ENCODE measurements at regions not wholly inside any gene's neighbourhood (a gene's known extent, or its start where the extent isn't known, plus 50 kb on each side); places are given as distances from the start of the nearest gene placed in this dataset.
A peak's percentile ranks its signal among the peaks of the same experiment; 100 is the strongest.
"Not testable (repeated sequence)": the region's sequence is repeated elsewhere in the genome, so short reads cannot be mapped to it uniquely, and the experiment has no call there.

DNA sequence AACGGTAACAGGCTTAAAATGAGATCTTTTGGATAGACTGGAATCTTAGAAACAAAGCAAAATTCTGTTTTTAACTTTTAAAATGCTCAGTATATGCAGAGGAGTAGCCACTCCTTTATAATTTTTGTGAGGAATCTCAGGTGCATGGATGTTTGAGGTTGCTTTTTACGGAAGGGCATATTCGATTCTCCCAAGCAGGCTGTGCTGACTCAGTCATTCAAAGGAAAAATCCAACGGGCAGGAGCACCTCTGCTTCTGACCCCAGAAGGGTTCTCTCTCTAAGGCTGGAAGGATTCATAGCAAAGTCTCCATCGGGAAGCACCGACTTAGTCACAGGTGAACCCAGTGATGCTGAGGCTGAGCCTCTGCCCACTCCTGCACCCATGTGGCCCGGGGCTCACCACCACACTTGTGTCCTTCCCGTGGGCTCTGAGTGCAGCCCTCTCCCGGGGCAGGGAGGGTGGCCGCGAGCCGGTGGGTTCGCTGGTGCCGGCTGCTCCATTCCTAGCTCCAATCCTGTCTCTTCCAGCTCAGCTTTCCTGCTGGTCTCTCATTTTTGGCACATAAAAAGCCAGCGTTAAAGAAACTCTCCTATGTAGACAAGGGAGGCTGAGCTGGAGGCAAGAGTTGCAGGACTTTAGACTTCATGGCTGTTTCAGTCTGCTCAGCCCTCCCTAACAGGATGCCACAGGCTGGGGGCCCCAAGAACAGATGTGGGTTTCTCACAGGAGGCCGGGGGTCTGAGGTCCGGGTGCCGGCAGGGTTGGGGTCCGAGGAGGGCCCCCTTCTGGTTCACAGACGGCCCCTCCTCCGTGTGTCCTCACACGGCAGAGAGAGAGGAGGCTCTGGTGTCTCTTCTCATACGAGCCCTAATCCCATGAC, 135.6 kb upstream of the LPCAT1 start:
- Histone ChIP-seq H3K4me3 (ENCODE audit: low read depth, low read length) (no peak overlapping the region), H3K27me3 (ENCODE audit: control insufficient read depth, insufficient read depth, low read length) (peaks cover 3% of the 10 kb centered on the region)

GRCh38 chr5:1658665-1659064, 134.9 kb upstream of the LPCAT1 start:
- Histone ChIP-seq H3K4me3 (ENCODE audit: low read depth, low read length) (no peak overlapping the region), H3K27me3 (ENCODE audit: control insufficient read depth, insufficient read depth, low read length) (peaks cover 7% of the 10 kb centered on the region), H3K36me3 (ENCODE audit: control insufficient read depth, insufficient read depth, low read length) (no peaks in the 10 kb centered on the region), H3K27ac (ENCODE audit: low read depth, low read length) (no peak overlapping the region), H3K9ac (ENCODE audit: low read depth, low read length) (no peak overlapping the region), H3K4me1 (ENCODE audit: control insufficient read depth, insufficient read depth, low read length) (peaks cover 3% of the 10 kb centered on the region; the same call in 1 of the 2 replicates), H3K9me3 (ENCODE audit: control insufficient read depth, insufficient read depth, low read length) (no peaks in the 10 kb centered on the region)

More for the DNA sequence above, 135.6 kb upstream of the LPCAT1 start:
- Histone ChIP-seq H3K4me1 (ENCODE audit: control insufficient read depth, insufficient read depth, low read length) (peaks cover 3% of the 10 kb centered on the region; the same call in 1 of the 2 replicates), H3K9me3 (ENCODE audit: control insufficient read depth, insufficient read depth, low read length) (no peaks in the 10 kb centered on the region), H3K36me3 (ENCODE audit: control insufficient read depth, insufficient read depth, low read length) (no peaks in the 10 kb centered on the region), H3K9ac (ENCODE audit: low read depth, low read length) (no peak overlapping the region), H3K27ac (ENCODE audit: low read depth, low read length) (no peak overlapping the region)

GRCh38 chr5:1657161-1657741, 133.5 kb upstream of the LPCAT1 start:
- H3K36me3 ChIP-seq (ENCODE audit: control insufficient read depth, insufficient read depth, low read length) = no peaks in the 10 kb centered on the region
- peaks cover 21% of the 10 kb centered on the region for H3K27me3 ChIP-seq (ENCODE audit: control insufficient read depth, insufficient read depth, low read length)

DNA sequence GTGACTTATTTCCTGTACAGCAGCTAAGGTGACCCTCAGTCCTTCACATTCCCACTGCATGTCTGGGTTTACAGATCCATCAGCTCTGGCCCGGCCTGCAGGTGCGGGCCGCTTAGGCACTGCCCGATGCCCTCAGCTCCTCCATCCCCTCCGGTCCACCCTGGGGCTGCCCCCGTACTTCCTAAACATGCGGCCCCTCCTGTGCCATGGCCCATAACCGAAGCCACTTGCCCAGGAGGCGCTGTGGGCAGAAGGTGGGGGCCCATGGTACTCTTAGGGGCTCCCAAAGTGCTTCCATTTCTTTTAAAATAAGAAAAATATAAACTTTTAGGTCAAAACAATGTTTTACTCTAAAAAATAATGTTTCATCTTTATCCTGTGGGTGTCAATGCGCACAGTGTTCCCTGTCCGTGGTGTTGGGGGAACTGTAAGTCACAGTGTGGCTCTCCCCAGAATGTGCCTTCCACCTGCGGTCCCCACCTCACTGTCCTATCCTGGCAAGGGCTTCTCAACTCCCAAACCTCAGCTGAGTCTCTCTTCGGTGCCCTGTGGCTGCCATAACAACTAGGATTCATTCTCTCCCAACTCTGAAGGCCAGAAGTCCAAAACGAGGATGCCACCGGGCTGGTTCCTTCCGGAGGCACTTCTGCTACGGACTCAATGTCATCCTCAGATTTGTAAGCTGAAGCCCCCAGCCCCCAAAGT, 132.7 kb upstream of the LPCAT1 start:
- Histone ChIP-seq H3K4me1 (ENCODE audit: control insufficient read depth, insufficient read depth, low read length) (peaks cover 3% of the 10 kb centered on the region; the same call in 1 of the 2 replicates), H3K4me3 (ENCODE audit: low read depth, low read length) (no peak overlapping the region), H3K9ac (ENCODE audit: low read depth, low read length) (no peak overlapping the region), H3K27ac (ENCODE audit: low read depth, low read length) (no peak overlapping the region), H3K9me3 (ENCODE audit: control insufficient read depth, insufficient read depth, low read length) (no peaks in the 10 kb centered on the region), H3K36me3 (ENCODE audit: control insufficient read depth, insufficient read depth, low read length) (no peaks in the 10 kb centered on the region), H3K27me3 (ENCODE audit: control insufficient read depth, insufficient read depth, low read length) (peaks cover 24% of the 10 kb centered on the region)

More at GRCh38 chr5:1657161-1657741, 133.5 kb upstream of the LPCAT1 start:
- H3K9ac ChIP-seq (ENCODE audit: low read depth, low read length) = no peak overlapping the region
- H3K27ac ChIP-seq (ENCODE audit: low read depth, low read length) = no peak overlapping the region
- peaks cover 3% of the 10 kb centered on the region; the same call in 1 of the 2 replicates for H3K4me1 ChIP-seq (ENCODE audit: control insufficient read depth, insufficient read depth, low read length)
- H3K9me3 ChIP-seq (ENCODE audit: control insufficient read depth, insufficient read depth, low read length) = no peaks in the 10 kb centered on the region
- no peak overlapping the region for H3K4me3 ChIP-seq (ENCODE audit: low read depth, low read length)

DNA sequence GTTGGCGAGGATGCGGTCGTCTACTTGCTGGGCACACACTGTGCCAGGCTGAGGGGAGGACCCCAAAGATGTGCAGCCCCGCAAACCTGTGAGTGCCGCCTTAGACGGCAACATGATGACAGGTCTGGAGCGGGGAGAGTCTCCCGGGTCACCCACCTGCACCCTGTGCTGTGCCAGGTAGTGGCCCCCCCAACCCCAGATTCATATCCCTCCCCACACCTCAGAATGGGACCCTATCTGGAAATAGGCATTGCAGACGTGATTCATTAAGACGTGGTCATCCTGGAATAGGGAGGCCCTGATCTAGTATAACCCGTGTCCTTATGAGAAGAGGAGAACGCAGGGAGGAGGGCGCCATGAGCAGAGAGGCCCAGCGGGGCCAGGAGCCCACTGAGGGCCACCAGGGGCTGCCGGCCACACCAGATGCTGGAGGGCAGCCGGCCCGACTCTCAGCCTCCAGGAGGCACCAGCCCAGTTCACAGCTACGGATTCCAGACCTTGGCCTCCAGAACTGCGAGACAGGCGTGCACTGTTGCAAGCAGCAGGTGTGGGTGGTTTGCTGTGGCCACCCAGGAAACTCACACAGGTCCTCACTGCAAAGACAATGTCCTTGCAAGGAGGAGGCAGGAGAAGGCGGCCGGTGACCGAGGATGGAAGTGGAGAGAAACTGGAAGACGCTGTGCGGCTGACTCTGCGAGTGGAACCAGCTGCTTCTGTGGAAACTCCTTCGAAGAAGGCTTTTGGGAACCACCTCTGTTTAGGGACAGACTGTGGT, 131.9 kb upstream of the LPCAT1 start:
- Histone ChIP-seq H3K9ac (ENCODE audit: low read depth, low read length) (no peak overlapping the region), H3K4me3 (ENCODE audit: low read depth, low read length) (no peak overlapping the region), H3K27me3 (ENCODE audit: control insufficient read depth, insufficient read depth, low read length) (peaks cover 24% of the 10 kb centered on the region)

GRCh38 chr5:1654786-1655495, 131.2 kb upstream of the LPCAT1 start:
- no peak overlapping the region for H3K4me3 ChIP-seq (ENCODE audit: low read depth, low read length)
- H3K9ac ChIP-seq (ENCODE audit: low read depth, low read length) = no peak overlapping the region
- peaks cover 24% of the 10 kb centered on the region for H3K27me3 ChIP-seq (ENCODE audit: control insufficient read depth, insufficient read depth, low read length)
- H3K27ac ChIP-seq (ENCODE audit: low read depth, low read length) = no peak overlapping the region
- H3K4me1 ChIP-seq (ENCODE audit: control insufficient read depth, insufficient read depth, low read length) = peaks cover 3% of the 10 kb centered on the region; the same call in 1 of the 2 replicates
- H3K9me3 ChIP-seq (ENCODE audit: control insufficient read depth, insufficient read depth, low read length) = no peaks in the 10 kb centered on the region
- H3K36me3 ChIP-seq (ENCODE audit: control insufficient read depth, insufficient read depth, low read length) = no peaks in the 10 kb centered on the region

More for the DNA sequence above, 131.9 kb upstream of the LPCAT1 start:
- Histone ChIP-seq H3K9me3 (ENCODE audit: control insufficient read depth, insufficient read depth, low read length) (no peaks in the 10 kb centered on the region), H3K4me1 (ENCODE audit: control insufficient read depth, insufficient read depth, low read length) (peaks cover 3% of the 10 kb centered on the region; the same call in 1 of the 2 replicates), H3K36me3 (ENCODE audit: control insufficient read depth, insufficient read depth, low read length) (no peaks in the 10 kb centered on the region), H3K27ac (ENCODE audit: low read depth, low read length) (no peak overlapping the region)

DNA sequence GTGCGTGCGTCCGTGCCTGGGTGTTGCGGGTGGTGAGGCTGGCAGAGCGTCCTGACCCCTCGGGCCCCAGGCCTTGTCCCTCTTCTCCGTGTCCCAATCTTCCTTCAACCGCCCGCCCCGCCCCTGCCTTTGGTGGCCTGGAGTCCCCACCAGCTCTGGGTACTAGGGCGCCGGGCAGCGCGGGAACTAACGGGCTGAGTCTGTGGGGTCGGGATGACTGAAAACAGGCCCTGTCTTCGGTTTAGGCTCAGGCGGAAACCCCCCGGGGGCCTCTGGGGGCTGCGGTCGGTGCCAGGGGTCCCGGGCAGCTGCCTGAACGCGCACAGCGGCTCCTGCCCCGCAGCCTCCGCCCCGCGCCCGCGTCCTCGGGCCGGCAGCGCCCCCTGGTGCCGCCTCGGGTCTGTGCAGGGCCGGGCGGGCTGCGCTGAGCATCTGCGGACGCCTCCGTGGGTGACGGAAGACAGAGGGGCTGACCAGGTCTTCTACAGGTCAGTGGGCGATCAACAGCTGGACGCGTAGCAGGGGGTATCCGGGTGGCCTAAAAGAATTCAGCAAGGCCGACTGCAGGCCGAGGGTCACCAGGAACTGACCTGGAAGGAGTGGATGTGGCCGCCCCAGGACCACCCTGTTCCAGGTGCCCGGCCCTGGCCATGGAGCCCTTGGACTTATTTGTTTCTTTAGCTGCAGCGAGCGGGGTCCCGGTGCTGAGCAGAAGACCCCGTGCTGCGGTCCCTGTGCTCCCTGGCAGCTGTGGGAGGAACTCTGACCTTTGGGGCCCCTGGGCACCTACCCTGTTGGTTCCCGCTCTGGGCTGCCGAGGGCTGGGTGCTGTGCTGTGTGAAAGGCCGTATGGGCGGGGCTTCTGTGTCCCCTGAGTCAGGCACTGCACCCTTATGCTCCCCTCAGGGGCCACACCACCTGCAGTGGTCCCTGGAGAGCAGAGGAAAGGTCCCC, 130.2 kb upstream of the LPCAT1 start:
- peak overlapping the region; percentile 43 for H3K4me3 ChIP-seq (ENCODE audit: low read depth, low read length)
- H3K36me3 ChIP-seq (ENCODE audit: control insufficient read depth, insufficient read depth, low read length); H3K27ac ChIP-seq (ENCODE audit: low read depth, low read length); H3K9me3 ChIP-seq (ENCODE audit: control insufficient read depth, insufficient read depth, low read length); H3K4me1 ChIP-seq (ENCODE audit: control insufficient read depth, insufficient read depth, low read length); H3K9ac ChIP-seq (ENCODE audit: low read depth, low read length): not testable (repeated sequence)
- peaks cover 24% of the 10 kb centered on the region for H3K27me3 ChIP-seq (ENCODE audit: control insufficient read depth, insufficient read depth, low read length)

- Histone ChIP-seq H3K27me3 (ENCODE audit: control insufficient read depth, insufficient read depth, low read length) (peaks cover 24% of the 10 kb centered on the region), H3K9ac (ENCODE audit: low read depth, low read length) (no peak overlapping the region), H3K36me3 (ENCODE audit: control insufficient read depth, insufficient read depth, low read length) (no peaks in the 10 kb centered on the region), H3K4me3 (ENCODE audit: low read depth, low read length) (peak overlapping the region; percentile 43), H3K9me3 (ENCODE audit: control insufficient read depth, insufficient read depth, low read length) (no peaks in the 10 kb centered on the region), H3K27ac (ENCODE audit: low read depth, low read length) (no peak overlapping the region), H3K4me1 (ENCODE audit: control insufficient read depth, insufficient read depth, low read length) (no peaks in the 10 kb centered on the region; the same call in 1 of the 2 replicates)
Measured at GRCh38 chr5:1652873-1653697, 129.3 kb upstream of the LPCAT1 start.
